H1 (cell line): ENCODE measurements at regions not wholly inside any gene's neighbourhood (a gene's known extent, or its start where the extent isn't known, plus 50 kb on each side); places are given as distances from the start of the nearest gene placed in this dataset.

Experiments
- CTCF ChIA-PET: fragments of 300-600 bp; sonication (Branson Sonifier 250); formaldehyde crosslinking; loops from one replicate; lab custom pipeline; 2021; ENCODE audit not compliant: partially characterized antibody; lab: Charles Lee
- POLR2A ChIA-PET: fragments of 300-600 bp; sonication (Branson Sonifier 250); formaldehyde crosslinking; loops from one replicate; lab custom pipeline; 2021; ENCODE audit warnings: inconsistent platforms; ENCODE audit not compliant: partially characterized antibody; lab: Charles Lee
- DNase-seq, 2 experiments: peaks; one replicate each; pipeline versions ENCODE4 v3.0.0 to v3.0.0-alpha.2; 2010 to 2022; ENCODE audit warnings: low spot score in 2 of 2, low read depth in 1 of 2, mixed read lengths in 1 of 2
- FAIRE-seq: peaks from 2 replicates; lab custom pipeline; 2011; peaks lifted over from hg19 to GRCh38; lab: Jason Lieb, UNC
- H2AFZ ChIP-seq: 2 replicates; pipeline ENCODE4 v1.8.1; 2012; ENCODE audit warnings: low read length, inconsistent platforms
- H2AK5ac ChIP-seq: 2 replicates; pipeline ENCODE4 v1.6.1; 2013; ENCODE audit warnings: low read depth, low read length
- H2BK120ac ChIP-seq: replicated peaks from 2 replicates; pipeline ENCODE3; 2013; ENCODE audit warnings: low read depth, low read length, inconsistent platforms
- H2BK12ac ChIP-seq: 2 replicates; pipeline ENCODE4 v1.6.1; 2013; ENCODE audit warnings: low read depth, low read length
- H2BK15ac ChIP-seq: 2 replicates; pipeline ENCODE4 v1.6.1; 2013; ENCODE audit warnings: low read length
- H2BK20ac ChIP-seq: 2 replicates; pipeline ENCODE4 v1.6.1; 2013; ENCODE audit warnings: low read length
- H2BK5ac ChIP-seq: 2 replicates; pipeline ENCODE4 v1.6.1; 2013; ENCODE audit warnings: low read depth, low read length
- H3K14ac ChIP-seq: 2 replicates; pipeline ENCODE4 v1.6.1; 2013; ENCODE audit warnings: inconsistent platforms; ENCODE audit not compliant: insufficient read length
- H3K18ac ChIP-seq: 2 replicates; pipeline ENCODE4 v1.6.1; 2013; ENCODE audit warnings: low read length; ENCODE audit errors: extremely low read depth
- H3K23ac ChIP-seq: 2 replicates; pipeline ENCODE4 v1.6.1; 2013; ENCODE audit warnings: inconsistent platforms; ENCODE audit not compliant: insufficient read length
- H3K23me2 ChIP-seq: 2 replicates; pipeline ENCODE4 v1.6.1; 2013; ENCODE audit warnings: low read depth, low read length
- H3K27ac ChIP-seq: 2 replicates; pipeline ENCODE4 v1.6.1; 2011; ENCODE audit warnings: low read depth, low read length, inconsistent platforms
- H3K27me3 ChIP-seq, 4 experiments: replicated peaks in 1 of 4; 1 replicate in 1 of 4; 2 replicates in 3 of 4; pipeline versions ENCODE4 v1.6.1 to v1.8.1; 2011 to 2013; ENCODE audit warnings: low read length in 3 of 4, mild to moderate bottlenecking in 3 of 4, inconsistent platforms in 2 of 4, mixed read lengths in 2 of 4, moderate library complexity in 1 of 4; ENCODE audit not compliant: control insufficient read depth in 3 of 4, insufficient read depth in 3 of 4; ENCODE audit errors: extremely low read depth in 1 of 4
- H3K36me3 ChIP-seq, 4 experiments: 2 replicates each; pipeline versions ENCODE4 v1.6.1 to v1.8.1; 2011 to 2013; ENCODE audit warnings: mild to moderate bottlenecking in 4 of 4, low read length in 3 of 4, moderate library complexity in 2 of 4, control low read depth in 1 of 4, inconsistent platforms in 1 of 4; ENCODE audit not compliant: insufficient read depth in 4 of 4, control insufficient read depth in 2 of 4
- H3K4ac ChIP-seq: replicated peaks from 2 replicates; pipeline ENCODE3; 2013; ENCODE audit warnings: low read length, low read depth, mixed read lengths, inconsistent platforms; ENCODE audit not compliant: insufficient read length
- H3K4me1 ChIP-seq, 4 experiments: replicated peaks in 1 of 4; 1 replicate in 1 of 4; 2 replicates in 3 of 4; pipeline versions ENCODE4 v1.6.1 to v1.8.1; 2011 to 2013; ENCODE audit warnings: low read length in 3 of 4, inconsistent platforms in 2 of 4, mixed read lengths in 1 of 4; ENCODE audit not compliant: insufficient read depth in 4 of 4, control insufficient read depth in 3 of 4
- H3K4me2 ChIP-seq, 2 experiments: 2 replicates each; pipeline versions ENCODE4 v1.6.1 to v1.8.1; 2011 to 2013; ENCODE audit warnings: low read depth in 2 of 2, low read length in 2 of 2, control low read depth in 1 of 2, inconsistent platforms in 1 of 2, mild to moderate bottlenecking in 1 of 2; ENCODE audit not compliant: insufficient read depth in 1 of 2
- H3K4me3 ChIP-seq, 4 experiments: fragments of 200-600, 300-600 bp in 1 of 4; sonication (generic), shearing (Covaris generic), sonication (Bioruptor Twin) in 1 of 4; 2 replicates each; pipeline versions ENCODE4 v1.5.1 to v1.8.1; 2011 to 2016; ENCODE audit warnings: low read length in 4 of 4, low read depth in 3 of 4, control low read depth in 2 of 4, inconsistent platforms in 2 of 4, mild to moderate bottlenecking in 2 of 4, mixed read lengths in 1 of 4, moderate library complexity in 1 of 4; ENCODE audit not compliant: insufficient read depth in 2 of 4; ENCODE audit errors: extremely low read depth in 1 of 4
- H3K56ac ChIP-seq: replicated peaks from 2 replicates; pipeline ENCODE3; 2013; ENCODE audit warnings: low read depth, mild to moderate bottlenecking, mixed read lengths, low read length, inconsistent platforms; ENCODE audit not compliant: insufficient read length
- H3K79me1 ChIP-seq: 2 replicates; pipeline ENCODE4 v1.6.1; 2013; ENCODE audit warnings: low read depth, low read length, control low read depth
- H3K79me2 ChIP-seq, 2 experiments: 2 replicates each; pipeline versions ENCODE4 v1.6.1 to v1.8.1; 2012 to 2013; ENCODE audit warnings: low read length in 2 of 2, mild to moderate bottlenecking in 2 of 2, inconsistent platforms in 1 of 2; ENCODE audit not compliant: insufficient read depth in 2 of 2, control insufficient read depth in 1 of 2
- H3K9ac ChIP-seq, 4 experiments: replicated peaks in 1 of 4; 1 replicate in 1 of 4; 2 replicates in 3 of 4; pipeline versions ENCODE4 v1.6.1 to v1.8.1; 2011 to 2013; ENCODE audit warnings: low read depth in 3 of 4, low read length in 3 of 4, control low read depth in 2 of 4, mild to moderate bottlenecking in 2 of 4, moderate library complexity in 2 of 4, inconsistent platforms in 1 of 4; ENCODE audit errors: extremely low read depth in 1 of 4
- H3K9me3 ChIP-seq, 2 experiments: 2 replicates each; pipeline versions ENCODE4 v1.6.1 to v1.8.1; 2012 to 2013; ENCODE audit warnings: mild to moderate bottlenecking in 2 of 2, moderate library complexity in 2 of 2, control low read depth in 1 of 2, inconsistent platforms in 1 of 2, low read depth in 1 of 2, low read length in 1 of 2, mixed read lengths in 1 of 2; ENCODE audit not compliant: insufficient read depth in 2 of 2
- H4K20me1 ChIP-seq, 2 experiments: replicated peaks in 1 of 2; 2 replicates each; pipeline versions ENCODE3 to v1.8.1; 2011 to 2013; ENCODE audit warnings: inconsistent platforms in 2 of 2, low read length in 2 of 2, mild to moderate bottlenecking in 1 of 2; ENCODE audit not compliant: insufficient read depth in 2 of 2, control insufficient read depth in 1 of 2
- H4K5ac ChIP-seq: 2 replicates; pipeline ENCODE4 v1.6.1; 2013; ENCODE audit warnings: low read length, low read depth, mixed read lengths, inconsistent platforms; ENCODE audit not compliant: insufficient read length
- H4K8ac ChIP-seq: 2 replicates; pipeline ENCODE4 v1.8.0; 2013; ENCODE audit warnings: mild to moderate bottlenecking, moderate library complexity, low read length, inconsistent platforms; ENCODE audit not compliant: insufficient read depth; ENCODE audit errors: extremely low read depth
- H4K91ac ChIP-seq: replicated peaks from 2 replicates; pipeline ENCODE3; 2013; ENCODE audit warnings: low read length, mixed read lengths, inconsistent platforms; ENCODE audit not compliant: insufficient read length
- ASH2L ChIP-seq: fragments of 200-600, 300-600 bp; sonication (generic); IDR thresholded peaks from one replicate; pipeline ENCODE4 v1.7.1; 2017; ENCODE audit warnings: low read length
- GTF2F1 ChIP-seq: IDR thresholded peaks from 2 replicates; pipeline ENCODE4 v1.6.1; 2012; ENCODE audit warnings: low read depth, low read length, improper control_type of control experiment, borderline replicate concordance
- KDM4A ChIP-seq: IDR thresholded peaks from one replicate; pipeline ENCODE4 v1.7.1; 2012; ENCODE audit warnings: low read depth, mild to moderate bottlenecking, moderate library complexity, low read length, inconsistent platforms; ENCODE audit not compliant: severe bottlenecking
- RBBP5 ChIP-seq: IDR thresholded peaks from 2 replicates; pipeline ENCODE4 v1.7.1; 2012; ENCODE audit warnings: low read depth, mild to moderate bottlenecking, inconsistent platforms, low read length, moderate library complexity, borderline replicate concordance
- RFX5 ChIP-seq: IDR thresholded peaks from 2 replicates; pipeline ENCODE4 v1.6.1; 2011; ENCODE audit warnings: low read depth, low read length, improper control_type of control experiment, borderline replicate concordance
- SUZ12 ChIP-seq: fragments of 200-600 bp; sonication (generic); IDR thresholded peaks from 2 replicates; pipeline ENCODE4 v1.6.1; 2012; ENCODE audit warnings: mild to moderate bottlenecking, inconsistent platforms, low read length, moderate library complexity, mixed read lengths
- TEAD4 ChIP-seq: IDR thresholded peaks from 2 replicates; pipeline ENCODE4 v1.6.1; 2012; ENCODE audit warnings: low read depth, low read length, inconsistent platforms, mixed read lengths
- USF2 ChIP-seq: IDR thresholded peaks from 2 replicates; pipeline ENCODE4 v1.6.1; 2011; ENCODE audit warnings: low read length, improper control_type of control experiment
- ZNF274 ChIP-seq: IDR thresholded peaks from 2 replicates; pipeline ENCODE4 v1.7.0; 2012; ENCODE audit warnings: low read length, borderline replicate concordance; ENCODE audit errors: extremely low read depth
- WGBS, 2 experiments: shearing (Covaris generic) in 1 of 2; methylation state at CpG; one replicate each; pipeline versions ENCODE4 v1.1.6 to v1.1.7; 2013 to 2015; ENCODE audit warnings: low lambda C conversion rate in 2 of 2, mixed read lengths in 2 of 2, inconsistent platforms in 1 of 2, low coverage in 1 of 2, missing lambda C conversion rate in 1 of 2; ENCODE audit not compliant: insufficient replicate concordance in 2 of 2, insufficient coverage in 1 of 2, insufficient read length in 1 of 2; ENCODE audit errors: extremely low coverage in 1 of 2, missing lambda C conversion rate in 1 of 2; 5-methylcytosine and 5-hydroxymethylcytosine counted together

GRCh38 chr13:47556703-47557102 is 444.4 kb downstream of the SUCLA2 start:
- no peak overlapping the region for H3K4me3 ChIP-seq
- no peaks in the 10 kb centered on the region for H3K79me2 ChIP-seq
- no peak overlapping the region for H2BK5ac ChIP-seq
- ChIA-PET POLR2A (no interaction called here), CTCF (no interaction called here)
- H3K9ac ChIP-seq: no peak overlapping the region
- no peak overlapping the region for H2BK120ac ChIP-seq
- FAIRE-seq (no peak), DNase-seq (no peak)
- H3K14ac ChIP-seq: no peak overlapping the region
- H3K4ac ChIP-seq: no peak overlapping the region
- H3K36me3 ChIP-seq: no peaks in the 10 kb centered on the region
- no peaks in the 10 kb centered on the region for H3K23me2 ChIP-seq
- H4K91ac ChIP-seq: no peak overlapping the region
- no peaks in the 10 kb centered on the region for H3K79me1 ChIP-seq
- peaks cover 0 to 3% (median 1%) of the 10 kb centered on the region in 4 experiments; a peak in 2 of 7 replicates for H3K4me1 ChIP-seq
- H2BK20ac ChIP-seq: no peak overlapping the region
- no peak overlapping the region for H2BK12ac ChIP-seq
- H3K18ac ChIP-seq: no peak overlapping the region
- H3K4me2 ChIP-seq: no peak overlapping the region
- TF ChIP-seq ZNF274 (no peak), RFX5 (no peak), KDM4A (no peak), ASH2L (no peak), TEAD4 (no peak), USF2 (no peak), SUZ12 (no peak), GTF2F1 (no peak), RBBP5 (no peak)
- TF ChIP-seq, all 59 proteins: peak for 0
- Histone ChIP-seq H3K23ac (no peak overlapping the region), H3K27ac (no peak overlapping the region), H2AK5ac (no peak overlapping the region), H4K20me1 (no peaks in the 10 kb centered on the region), H4K8ac (no peak overlapping the region), H2AFZ (no peak overlapping the region), H3K27me3 (no peaks in the 10 kb centered on the region), H3K9me3 (no peaks in the 10 kb centered on the region), H4K5ac (no peak overlapping the region), H2BK15ac (no peak overlapping the region), H3K56ac (no peak overlapping the region)
- WGBS, 2 experiments: 92% methylated on average over 3 of the region's 3 CpGs; no CpG with 5 or more reads in 1 of the 2 experiments
